Psoas muscle (tissue), 7 donors: ENCODE measurements at regions not wholly inside any gene's neighbourhood (a gene's known extent, or its start where the extent isn't known, plus 50 kb on each side); places are given as distances from the start of the nearest gene placed in this dataset.
A peak's percentile ranks its signal among the peaks of the same experiment; 100 is the strongest.

Source experiments
- ATAC-seq, 4 donors: fragments of 200-7000 bp; cut with Tn5 transposase; one replicate each; pipeline ENCODE4 v1.9.1; 2020; ENCODE audit warnings: moderate library complexity in 3 of 4, mild to moderate bottlenecking in 2 of 4
- DNase-seq, 2 donors: peaks; one replicate each; pipeline ENCODE4 v3.0.0-alpha.2; 2020
- H3K27ac ChIP-seq: fragments of 200-600 bp; one replicate; pipeline ENCODE4 v1.8.0; 2022
- H3K27me3 ChIP-seq, 3 donors: fragments of 200-600 bp in 1 of 3; one replicate each; pipeline versions ENCODE4 v1.6.1 to v1.8.0; 2013 to 2022; ENCODE audit warnings: low read length in 2 of 3, mild to moderate bottlenecking in 2 of 3, moderate library complexity in 1 of 3; ENCODE audit not compliant: insufficient read depth in 3 of 3
- H3K36me3 ChIP-seq, 2 donors: fragments of 200-600 bp in 1 of 2; one replicate each; pipeline versions ENCODE4 v1.6.1 to v1.8.0; 2013 to 2022; ENCODE audit warnings: low read depth in 1 of 2, mild to moderate bottlenecking in 1 of 2, moderate library complexity in 1 of 2; ENCODE audit not compliant: insufficient read depth in 1 of 2
- H3K4me1 ChIP-seq: fragments of 200-600 bp; one replicate; pipeline ENCODE4 v1.8.0; 2022
- H3K4me3 ChIP-seq: fragments of 200-600 bp; one replicate; pipeline ENCODE4 v1.8.0; 2022; ENCODE audit warnings: mild to moderate bottlenecking
- H3K9me3 ChIP-seq: fragments of 200-600 bp; one replicate; pipeline ENCODE4 v1.8.0; 2022
- CTCF ChIP-seq: fragments of 200-600 bp; IDR thresholded peaks from one replicate; pipeline ENCODE4 v1.8.0; 2022; ENCODE audit warnings: antibody characterized with exemption
- WGBS, 3 donors: extraction: QIAGEN DNeasy Blood & Tissue Kit; methylation state at CpG; one replicate each; pipeline versions ENCODE4 v1.1.6 to v1.1.7; 2013; 5-methylcytosine and 5-hydroxymethylcytosine counted together
- intact Hi-C, 2 donors: fragments of 100-400 bp; cut with DNase I; formaldehyde crosslinking; loops; one replicate each; pipeline versions ENCODE4 v1.11.0 to v1.14.2; 2022
- donor health status: healthy with polysubstance abuse.
- donor health status: DM: no; HTN: no; CAD: no; lungs with moderate emphysema.
- donor health status: Bipolar disorder and iron deficiency.
- donor health status: healthy.
- donor health status: DM: yes; HTN: yes; CAD: no.
- donor health status: DM: no; HTN: no; CAD: no.
- donor health status: DM: yes; HTN: yes; CAD: no.

GRCh38 chr6:159109391-159109790 is 59.8 kb upstream of the FNDC1 start:
- no peak for TF ChIP-seq CTCF
- ATAC-seq (no peak), DNase-seq (no peak)
- intact Hi-C loops, result no loop called here
- Histone ChIP-seq H3K4me1 (peaks cover 11% of the 10 kb centered on the region), H3K27me3 (no peaks in the 10 kb centered on the region), H3K9me3 (no peaks in the 10 kb centered on the region), H3K36me3 (no peaks in the 10 kb centered on the region), H3K4me3 (no peak overlapping the region), H3K27ac (no peak overlapping the region)
- 39 to 68% (median 57%) methylated on average over 1 of the region's 1 CpG for WGBS, 3 donors

- H3K27me3 ChIP-seq, result no peaks in the 10 kb centered on the region
- intact Hi-C loops, result no loop called here
- H3K36me3 ChIP-seq, result no peaks in the 10 kb centered on the region
- TF ChIP-seq CTCF, result no peak
- no peak overlapping the region for H3K27ac ChIP-seq
- WGBS, 3 donors, result 80 to 88% (median 84%) methylated on average over 10 of the region's 10 CpGs
- H3K9me3 ChIP-seq, result no peaks in the 10 kb centered on the region
- peaks cover 4% of the 10 kb centered on the region for H3K4me1 ChIP-seq
- no peak for DNase-seq
- H3K4me3 ChIP-seq, result no peak overlapping the region
- no peak for ATAC-seq
Measured at GRCh38 chr6:159108426-159108985, 60.7 kb upstream of the FNDC1 start.

GRCh38 chr6:159107451-159108260 is 61.5 kb upstream of the FNDC1 start:
- Histone ChIP-seq H3K4me3 (no peak overlapping the region), H3K36me3 (no peaks in the 10 kb centered on the region), H3K4me1 (no peaks in the 10 kb centered on the region), H3K9me3 (no peaks in the 10 kb centered on the region), H3K27ac (no peak overlapping the region), H3K27me3 (no peaks in the 10 kb centered on the region)
- WGBS, 3 donors, result 70 to 72% (median 72%) methylated on average over 19 of the region's 19 CpGs
- TF ChIP-seq CTCF, result no peak
- intact Hi-C loops, result no loop called here
- DNase-seq (peak in 1 of 2 donors; percentile 40), ATAC-seq (peak in 1 of 4 donors; percentile 20)

- 45 to 55% (median 49%) methylated on average over 7 of the region's 7 CpGs for WGBS, 3 donors
- ATAC-seq (peak in 3 of 4 donors; percentile 49 to 79 (median 61)), DNase-seq (peak; percentile 54 to 72)
- no peaks in the 10 kb centered on the region for H3K27me3 ChIP-seq
- no peak overlapping the region for H3K4me3 ChIP-seq
- no peak overlapping the region for H3K27ac ChIP-seq
- H3K36me3 ChIP-seq, result no peaks in the 10 kb centered on the region
- no peak for TF ChIP-seq CTCF
- no peaks in the 10 kb centered on the region for H3K9me3 ChIP-seq
- no peaks in the 10 kb centered on the region for H3K4me1 ChIP-seq
- intact Hi-C loops, result no loop called here
Measured at GRCh38 chr6:159106627-159107241, 61.9 kb upstream of the TAGAP start.
